OCI-LY1 (cell line): ENCODE measurements at regions not wholly inside any gene's neighbourhood (a gene's known extent, or its start where the extent isn't known, plus 50 kb on each side); places are given as distances from the start of the nearest gene placed in this dataset.

Experiments
- EZH2 ChIP-seq: fragments of 200-600 bp; sonication (generic), shearing (Covaris generic); IDR thresholded peaks from 2 replicates; pipeline ENCODE4 v1.8.0; 2017; ENCODE audit warnings: borderline replicate concordance, mixed run types, mild to moderate bottlenecking, antibody characterized with exemption, low read length, moderate library complexity, mixed read lengths
- TF ChIP-seq, protein P1 (sequence below): fragments of 200-600 bp; sonication (generic), shearing (Covaris generic); IDR thresholded peaks from 2 replicates; pipeline ENCODE4 v1.5.1; 2017; ENCODE audit warnings: mild to moderate bottlenecking, antibody characterized with exemption, low read length, moderate library complexity, mixed read lengths

DNA sequence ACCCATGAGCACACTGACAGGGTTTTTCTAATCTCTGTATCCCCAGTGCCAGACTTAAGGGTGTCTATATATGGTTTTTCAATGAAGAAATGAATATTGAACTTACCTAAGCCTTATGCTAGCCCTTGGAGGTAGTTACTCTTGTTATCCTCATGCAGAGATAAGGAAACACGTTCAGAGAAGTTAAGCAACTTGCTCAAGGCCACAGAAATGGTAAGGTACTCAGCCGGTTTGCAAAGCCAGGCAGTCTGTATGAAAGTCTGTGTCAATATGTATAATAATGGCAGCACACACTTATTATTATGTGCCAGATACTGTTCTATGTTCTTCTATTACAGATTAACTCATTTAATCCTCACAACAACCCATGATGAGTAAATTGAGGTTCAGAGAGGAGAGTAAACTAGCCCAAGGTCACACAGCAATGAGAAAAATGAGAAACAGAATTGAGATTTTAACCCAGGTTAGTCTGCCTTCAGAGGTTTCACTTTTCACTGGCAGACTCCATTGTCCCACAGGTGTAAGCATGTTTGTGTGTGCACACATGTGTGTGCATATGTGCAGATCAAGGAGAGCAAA, 54.6 kb upstream of the CSF3R start:
- TF ChIP-seq, protein P1, sequence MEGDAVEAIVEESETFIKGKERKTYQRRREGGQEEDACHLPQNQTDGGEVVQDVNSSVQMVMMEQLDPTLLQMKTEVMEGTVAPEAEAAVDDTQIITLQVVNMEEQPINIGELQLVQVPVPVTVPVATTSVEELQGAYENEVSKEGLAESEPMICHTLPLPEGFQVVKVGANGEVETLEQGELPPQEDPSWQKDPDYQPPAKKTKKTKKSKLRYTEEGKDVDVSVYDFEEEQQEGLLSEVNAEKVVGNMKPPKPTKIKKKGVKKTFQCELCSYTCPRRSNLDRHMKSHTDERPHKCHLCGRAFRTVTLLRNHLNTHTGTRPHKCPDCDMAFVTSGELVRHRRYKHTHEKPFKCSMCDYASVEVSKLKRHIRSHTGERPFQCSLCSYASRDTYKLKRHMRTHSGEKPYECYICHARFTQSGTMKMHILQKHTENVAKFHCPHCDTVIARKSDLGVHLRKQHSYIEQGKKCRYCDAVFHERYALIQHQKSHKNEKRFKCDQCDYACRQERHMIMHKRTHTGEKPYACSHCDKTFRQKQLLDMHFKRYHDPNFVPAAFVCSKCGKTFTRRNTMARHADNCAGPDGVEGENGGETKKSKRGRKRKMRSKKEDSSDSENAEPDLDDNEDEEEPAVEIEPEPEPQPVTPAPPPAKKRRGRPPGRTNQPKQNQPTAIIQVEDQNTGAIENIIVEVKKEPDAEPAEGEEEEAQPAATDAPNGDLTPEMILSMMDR = no peak
- TF ChIP-seq EZH2 = no peak
